Ovary (tissue), 7 donors: ENCODE measurements at regions not wholly inside any gene's neighbourhood (a gene's known extent, or its start where the extent isn't known, plus 50 kb on each side); places are given as distances from the start of the nearest gene placed in this dataset.

Experiments used
- DNase-seq, 5 donors: peaks; one replicate each; pipeline ENCODE4 v3.0.0-alpha.2; 2019 to 2020
- H3K27ac ChIP-seq, 2 donors: fragments of 200-600 bp; one replicate each; pipeline versions ENCODE4 v1.5.1 to v1.8.0; 2019 to 2022
- H3K27me3 ChIP-seq: fragments of 200-600 bp; one replicate; pipeline ENCODE4 v1.8.0; 2022
- H3K36me3 ChIP-seq: fragments of 200-600 bp; sonication (generic); one replicate; pipeline ENCODE4 v1.5.1; 2019
- H3K4me1 ChIP-seq: one replicate; pipeline ENCODE4 v1.8.1; 2013; ENCODE audit warnings: mild to moderate bottlenecking, moderate library complexity; ENCODE audit not compliant: insufficient read depth
- H3K4me3 ChIP-seq: fragments of 200-600 bp; sonication (generic); one replicate; pipeline ENCODE4 v1.5.1; 2017
- H3K9me3 ChIP-seq, 2 donors: fragments of 200-600 bp in 1 of 2; sonication (generic) in 1 of 2; one replicate each; pipeline versions ENCODE4 v1.5.1 to v1.8.1; 2013 to 2019; ENCODE audit warnings: mild to moderate bottlenecking in 1 of 2, moderate library complexity in 1 of 2
- EP300 ChIP-seq: sonication (generic); formaldehyde crosslinking; IDR thresholded peaks from one replicate; pipeline ENCODE4 v1.6.1; 2017; ENCODE audit warnings: antibody characterized with exemption
- POLR2A ChIP-seq: fragments of 450-650 bp; IDR thresholded peaks from one replicate; pipeline ENCODE4 v1.6.1; 2017; ENCODE audit warnings: antibody characterized with exemption, mild to moderate bottlenecking, moderate library complexity
- WGBS, 3 donors: extraction: QIAGEN DNeasy Blood & Tissue Kit in 1 of 3; methylation state at CpG; one replicate each; pipeline versions ENCODE4 v1.1.5 to v1.1.7; 2013 to 2017; 5-methylcytosine and 5-hydroxymethylcytosine counted together
- intact Hi-C, 4 donors: fragments of 100-400 bp; cut with DNase I; formaldehyde crosslinking; loops; one replicate each; pipeline versions ENCODE4 v1.11.0 to v1.15.1; 2022 to 2023
- TF ChIP-seq, protein P1 (sequence below), 3 donors: fragments of 450-650 bp in 2 of 3; fragments of 200-600 bp in 1 of 3; IDR thresholded peaks; one replicate each; pipeline versions ENCODE4 v1.5.1 to v1.8.0; 2016 to 2022; ENCODE audit warnings: antibody characterized with exemption in 3 of 3, mild to moderate bottlenecking in 1 of 3
- donor health status: DM: no; HTN: no; CAD: no; lungs with moderate emphysema.
- donor health status: DM: no; HTN: no; CAD: no.
- donor health status: Bipolar disorder and iron deficiency.
- donor health status: DM: no; HTN: no; CAD: no.
- donor health status: DM: yes; HTN: yes; CAD: no.

DNA sequence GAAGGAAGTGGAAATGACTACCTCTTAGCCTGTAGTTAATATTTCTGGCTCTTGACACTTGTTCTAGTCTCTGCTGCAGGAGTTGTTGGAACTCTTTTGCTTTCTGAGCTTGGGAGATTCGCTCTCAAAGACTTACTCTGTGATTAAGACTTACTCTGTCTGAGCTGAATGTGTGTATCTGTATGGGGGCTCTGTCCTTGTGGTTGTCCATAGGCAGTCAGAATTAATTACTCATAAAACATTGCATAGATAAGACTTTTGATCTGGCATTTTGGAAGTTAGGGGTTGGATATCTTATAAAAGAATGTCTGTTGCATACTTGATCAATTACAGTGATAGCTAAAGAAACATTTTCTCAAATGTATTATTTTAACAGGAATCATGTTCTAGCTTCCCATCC lies 199.2 kb upstream of the KIAA1217 start:
- Histone ChIP-seq H3K36me3 (no peaks in the 10 kb centered on the region), H3K9me3 (no peaks in the 10 kb centered on the region), H3K27me3 (no peaks in the 10 kb centered on the region), H3K4me3 (no peak overlapping the region), H3K4me1 (no peaks in the 10 kb centered on the region), H3K27ac (no peak overlapping the region)
- TF ChIP-seq, protein P1, sequence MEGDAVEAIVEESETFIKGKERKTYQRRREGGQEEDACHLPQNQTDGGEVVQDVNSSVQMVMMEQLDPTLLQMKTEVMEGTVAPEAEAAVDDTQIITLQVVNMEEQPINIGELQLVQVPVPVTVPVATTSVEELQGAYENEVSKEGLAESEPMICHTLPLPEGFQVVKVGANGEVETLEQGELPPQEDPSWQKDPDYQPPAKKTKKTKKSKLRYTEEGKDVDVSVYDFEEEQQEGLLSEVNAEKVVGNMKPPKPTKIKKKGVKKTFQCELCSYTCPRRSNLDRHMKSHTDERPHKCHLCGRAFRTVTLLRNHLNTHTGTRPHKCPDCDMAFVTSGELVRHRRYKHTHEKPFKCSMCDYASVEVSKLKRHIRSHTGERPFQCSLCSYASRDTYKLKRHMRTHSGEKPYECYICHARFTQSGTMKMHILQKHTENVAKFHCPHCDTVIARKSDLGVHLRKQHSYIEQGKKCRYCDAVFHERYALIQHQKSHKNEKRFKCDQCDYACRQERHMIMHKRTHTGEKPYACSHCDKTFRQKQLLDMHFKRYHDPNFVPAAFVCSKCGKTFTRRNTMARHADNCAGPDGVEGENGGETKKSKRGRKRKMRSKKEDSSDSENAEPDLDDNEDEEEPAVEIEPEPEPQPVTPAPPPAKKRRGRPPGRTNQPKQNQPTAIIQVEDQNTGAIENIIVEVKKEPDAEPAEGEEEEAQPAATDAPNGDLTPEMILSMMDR (IDR thresholded peaks at IDR 0.05) = no peak
- TF ChIP-seq POLR2A = no peak
- no peak for TF ChIP-seq EP300
- no peak for DNase-seq
- intact Hi-C loops = no loop called here
- WGBS, 3 donors = 90 to 94% (median 90%) methylated on average over 1 of the region's 1 CpG

- intact Hi-C loops = no loop called here
- Histone ChIP-seq H3K36me3 (no peaks in the 10 kb centered on the region), H3K27ac (no peak overlapping the region), H3K4me3 (no peak overlapping the region), H3K9me3 (no peaks in the 10 kb centered on the region), H3K27me3 (no peaks in the 10 kb centered on the region), H3K4me1 (no peaks in the 10 kb centered on the region)
- TF ChIP-seq EP300 = no peak
- TF ChIP-seq, protein P1 (IDR thresholded peaks at IDR 0.05) = no peak
- no peak for TF ChIP-seq POLR2A
- WGBS, 3 donors = 68 to 77% (median 72%) methylated on average over 4 of the region's 4 CpGs
- DNase-seq = no peak
These were observed 198.4 kb upstream of the KIAA1217 start for GRCh38 chr10:24010436-24010970.

GRCh38 chr10:24012249-24012803 lies 196.6 kb upstream of the KIAA1217 start:
- Histone ChIP-seq H3K27ac (no peak overlapping the region), H3K36me3 (no peaks in the 10 kb centered on the region), H3K9me3 (no peaks in the 10 kb centered on the region), H3K4me1 (no peaks in the 10 kb centered on the region), H3K27me3 (no peaks in the 10 kb centered on the region), H3K4me3 (no peak overlapping the region)
- no peak for DNase-seq
- TF ChIP-seq EP300 (no peak), POLR2A (no peak)
- TF ChIP-seq, protein P1 (IDR thresholded peaks at IDR 0.05) = no peak
- intact Hi-C loops = no loop called here

DNA sequence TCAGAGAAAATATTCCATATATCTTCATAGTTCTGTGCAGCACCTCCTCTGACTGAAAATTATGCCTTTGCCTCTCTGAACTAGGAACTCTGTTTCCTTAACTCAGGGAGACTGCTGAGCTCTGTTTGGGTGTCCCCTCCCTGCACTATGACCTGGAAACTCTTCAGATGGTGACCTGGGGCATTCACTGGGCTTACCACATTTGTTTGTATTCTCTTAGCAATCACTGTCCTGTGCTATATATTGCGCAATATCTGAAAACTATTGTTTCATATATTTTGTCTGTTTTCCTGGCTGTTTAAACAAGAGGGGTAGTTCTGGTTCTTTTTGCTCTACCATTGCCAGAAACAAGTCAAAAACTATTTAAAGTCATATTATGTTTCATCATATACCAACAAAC lies 181.8 kb upstream of the KIAA1217 start:
- H3K4me1 ChIP-seq = no peaks in the 10 kb centered on the region
- no peaks in the 10 kb centered on the region for H3K9me3 ChIP-seq
- no peak overlapping the region for H3K4me3 ChIP-seq
- TF ChIP-seq POLR2A (no peak), EP300 (no peak)
- TF ChIP-seq, protein P1 (IDR thresholded peaks at IDR 0.05) = no peak
- no peak for DNase-seq
- no peak overlapping the region for H3K27ac ChIP-seq
- intact Hi-C loops = no loop called here
- H3K27me3 ChIP-seq = no peaks in the 10 kb centered on the region
- H3K36me3 ChIP-seq = no peaks in the 10 kb centered on the region
- WGBS, 3 donors = 88 to 97% (median 90%) methylated on average over 1 of the region's 1 CpG
